Hepatic stellate cell (primary cell): ENCODE measurements at regions not wholly inside any gene's neighbourhood (a gene's known extent, or its start where the extent isn't known, plus 50 kb on each side); places are given as distances from the start of the nearest gene placed in this dataset.

Source experiments
- DNase-seq: peaks from one replicate; pipeline ENCODE4 v3.0.0; 2011; ENCODE audit warnings: low spot score

DNA sequence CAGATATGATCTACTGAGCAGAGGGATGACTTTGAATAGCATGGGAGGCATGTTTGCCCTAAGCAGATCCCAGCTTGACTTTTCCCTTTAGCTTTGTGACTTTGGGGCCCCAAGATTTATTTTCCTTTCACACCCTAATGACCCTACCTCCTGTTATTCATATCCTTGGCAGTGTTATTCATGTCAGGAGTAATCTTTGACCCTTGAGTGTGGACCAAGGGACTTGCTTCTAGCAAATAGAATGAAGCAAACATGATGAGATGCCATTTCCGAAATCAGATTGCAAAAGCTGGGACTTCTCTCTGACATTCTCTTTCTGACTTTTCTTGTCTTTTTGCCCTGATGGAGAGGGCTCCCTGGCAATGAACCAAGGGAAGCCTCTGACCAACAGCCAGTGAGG, 415.4 kb upstream of the PROK2 start:
- DNase-seq, result no peak

DNA sequence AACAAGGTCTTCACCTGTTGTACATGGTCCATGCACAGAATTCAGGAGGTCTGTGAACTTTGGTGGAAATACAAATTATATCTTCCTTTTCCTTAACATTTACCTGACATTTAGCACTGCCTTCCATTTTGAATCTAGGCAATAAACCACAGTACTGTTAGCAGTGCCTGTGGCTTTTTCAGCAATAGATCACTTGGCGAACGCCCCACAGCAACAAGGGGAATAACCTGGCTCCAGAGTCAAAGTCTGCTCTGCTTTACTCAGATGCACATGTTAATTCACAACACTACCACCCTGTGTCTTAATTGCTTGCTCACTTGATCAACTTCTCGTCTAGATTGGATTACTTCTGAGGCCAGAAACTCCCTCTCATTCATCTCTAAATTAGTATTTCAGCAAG, 414.6 kb upstream of the PROK2 start:
- DNase-seq, result no peak

DNA sequence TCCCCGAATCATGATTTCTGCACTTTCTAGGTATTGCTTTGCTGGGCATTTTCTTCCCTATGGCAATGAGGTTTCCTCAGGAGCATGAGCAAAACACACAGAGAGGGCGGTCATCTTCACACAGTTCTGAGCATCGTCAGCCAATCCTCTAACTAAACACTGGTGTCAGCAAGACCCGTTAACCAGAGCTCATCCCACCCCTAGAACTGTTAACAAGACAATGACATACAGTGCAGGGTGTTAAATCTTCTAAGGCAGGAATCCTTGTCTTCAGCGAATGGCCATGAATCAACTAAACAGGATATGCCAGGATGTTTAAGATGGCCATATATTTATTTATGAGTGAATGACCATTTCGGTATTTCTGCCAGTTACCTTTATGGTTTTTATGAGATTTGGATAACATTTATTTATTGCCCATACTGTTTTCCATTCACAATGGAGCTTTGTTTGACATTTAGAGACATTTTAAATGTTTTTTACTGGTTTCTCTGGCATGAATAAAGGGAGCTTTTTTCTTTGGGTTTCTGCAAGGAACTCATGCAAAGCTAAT, 411.5 kb upstream of the PROK2 start:
- no peak for DNase-seq

DNA sequence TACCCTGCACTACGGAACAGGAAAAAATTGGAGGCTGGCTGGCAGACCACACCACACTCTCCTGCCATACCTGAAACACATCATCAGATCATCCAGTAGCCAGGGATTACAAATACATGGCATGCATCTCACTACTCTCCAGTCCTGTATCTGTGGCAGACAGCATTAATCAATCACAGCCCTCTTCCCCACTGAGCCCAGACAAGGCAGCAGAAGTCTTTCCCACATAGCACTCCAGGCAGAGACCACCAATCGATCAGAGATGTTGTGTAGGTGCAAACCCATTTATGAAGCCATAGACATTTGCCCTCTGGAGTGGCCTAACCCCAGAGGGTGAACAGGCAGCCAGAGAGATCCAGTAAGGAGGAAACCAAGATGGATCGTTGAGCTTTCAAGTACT, 410.9 kb upstream of the PROK2 start:
- no peak for DNase-seq

DNA sequence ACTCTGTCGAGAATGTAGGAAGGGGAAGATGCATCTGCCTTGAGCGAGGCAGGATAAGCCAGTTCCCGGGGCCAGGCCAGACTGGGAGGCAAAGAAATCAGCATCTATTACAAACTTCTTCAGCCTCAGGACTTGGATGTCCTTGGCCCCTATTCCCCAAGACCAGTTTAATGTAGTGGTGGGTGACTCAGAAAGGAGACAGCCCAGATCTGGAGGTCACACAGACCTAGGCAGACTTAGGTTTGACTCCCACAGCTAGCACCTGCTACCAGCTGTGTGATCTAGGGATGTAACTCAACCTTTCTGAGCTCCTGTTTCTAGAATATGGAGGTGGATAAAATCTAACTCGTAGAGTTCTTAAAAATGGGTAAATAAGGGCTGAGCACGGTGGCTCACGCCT, 409.5 kb upstream of the PROK2 start:
- DNase-seq, result no peak

DNA sequence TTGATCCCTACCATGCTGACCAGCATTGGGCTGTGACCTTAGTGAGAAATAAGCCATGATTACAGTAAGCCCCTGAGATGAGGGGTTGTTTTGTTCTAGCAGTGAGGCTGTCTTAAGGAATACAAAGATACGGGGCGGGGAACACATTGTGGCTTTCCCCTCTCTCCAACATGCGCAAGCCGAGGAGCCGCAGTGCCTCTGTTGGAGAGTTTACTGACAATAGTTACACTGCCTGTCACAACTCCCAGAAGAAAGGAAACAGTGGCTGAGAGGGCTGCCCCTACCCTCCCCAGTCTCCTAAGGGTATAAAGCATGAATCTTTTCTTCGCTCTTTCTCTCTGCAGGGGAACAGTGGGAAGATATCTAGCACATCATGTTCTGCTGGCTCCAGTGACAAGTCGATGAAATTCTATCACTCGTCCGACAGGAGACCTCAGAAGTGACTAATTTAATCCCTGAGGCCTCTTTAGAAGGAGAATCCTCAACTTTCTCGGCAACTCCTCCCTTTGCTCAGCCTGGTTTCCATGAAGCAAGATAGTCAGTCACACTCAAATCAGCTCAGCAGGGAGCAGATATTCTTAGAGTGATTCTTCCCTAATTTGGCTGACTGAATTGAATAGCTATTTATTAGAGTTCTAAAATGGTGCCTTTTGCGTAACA, 409.0 kb upstream of the PROK2 start:
- DNase-seq, result no peak

DNA sequence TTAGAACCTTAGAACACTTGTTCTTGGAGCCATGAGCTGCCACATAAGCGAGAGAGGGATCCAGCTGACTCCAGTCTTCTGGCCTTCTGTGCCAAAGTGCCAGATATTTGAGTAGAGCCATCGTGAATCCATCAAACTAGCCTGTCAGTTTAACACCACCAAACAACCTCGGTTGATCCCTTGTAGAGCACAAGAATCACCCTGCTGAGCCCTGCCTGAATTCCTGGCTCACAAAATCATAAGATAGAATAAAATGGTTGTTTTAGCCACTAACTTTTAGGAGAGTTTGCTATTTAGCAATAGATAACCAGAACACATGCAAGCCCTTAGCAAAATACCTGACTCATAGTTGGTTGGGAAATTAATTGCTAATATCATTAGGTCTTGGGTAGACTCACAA, 407.6 kb upstream of the PROK2 start:
- DNase-seq, result no peak

DNA sequence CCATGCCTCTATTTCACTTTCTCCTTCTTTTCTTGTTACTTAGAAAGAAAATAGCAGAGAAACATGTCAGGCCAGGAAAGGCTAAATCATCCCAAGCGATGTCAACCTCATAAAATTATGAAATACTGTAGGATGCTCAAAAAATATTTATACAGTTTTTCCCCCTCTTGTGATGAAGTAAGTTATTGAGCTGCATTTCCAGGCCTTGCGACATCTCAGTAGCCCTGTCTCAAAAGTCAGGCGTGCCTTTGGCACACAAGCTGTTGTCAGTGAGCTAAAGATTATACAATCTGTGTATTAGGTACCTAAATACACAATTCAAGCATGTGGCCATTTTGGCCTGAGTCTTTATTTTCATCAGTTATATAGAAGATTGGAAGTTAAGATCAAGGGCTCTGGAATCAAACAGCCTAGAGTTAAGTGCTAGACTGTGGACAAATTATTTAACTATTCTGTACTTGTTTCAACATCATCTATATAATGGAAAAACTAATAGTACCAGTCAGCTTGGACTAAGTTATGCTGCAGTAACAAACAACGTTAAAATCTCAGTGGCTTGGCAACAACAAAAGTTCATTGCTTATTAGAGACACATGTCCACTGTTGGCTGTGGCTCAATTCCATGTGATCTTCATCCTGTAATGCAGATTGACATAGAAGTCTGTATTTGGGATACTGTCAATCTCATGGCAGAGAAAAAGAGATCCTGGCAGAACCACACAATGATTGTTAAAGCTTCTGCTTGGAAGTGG, 406.4 kb upstream of the PROK2 start:
- no peak for DNase-seq

DNA sequence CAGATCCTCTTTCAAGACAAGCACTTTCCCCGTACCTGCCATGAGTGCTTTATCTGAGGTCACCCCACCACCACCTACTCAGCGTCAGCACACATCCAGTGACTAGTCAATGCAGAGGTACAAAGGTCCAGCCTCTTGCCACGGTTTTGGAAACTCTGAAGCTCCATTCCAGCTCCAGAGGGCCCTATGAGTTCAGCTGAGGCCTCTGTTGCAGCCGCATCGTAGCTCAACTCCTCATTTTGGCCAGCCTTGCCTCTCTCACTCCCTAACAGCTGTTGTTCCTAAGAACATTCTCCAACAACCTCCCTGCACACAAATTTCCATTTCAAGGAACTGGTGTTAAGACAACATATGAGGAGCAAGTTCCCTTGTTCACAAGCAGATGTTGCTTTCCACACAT, 405.1 kb upstream of the PROK2 start:
- DNase-seq, result no peak

DNA sequence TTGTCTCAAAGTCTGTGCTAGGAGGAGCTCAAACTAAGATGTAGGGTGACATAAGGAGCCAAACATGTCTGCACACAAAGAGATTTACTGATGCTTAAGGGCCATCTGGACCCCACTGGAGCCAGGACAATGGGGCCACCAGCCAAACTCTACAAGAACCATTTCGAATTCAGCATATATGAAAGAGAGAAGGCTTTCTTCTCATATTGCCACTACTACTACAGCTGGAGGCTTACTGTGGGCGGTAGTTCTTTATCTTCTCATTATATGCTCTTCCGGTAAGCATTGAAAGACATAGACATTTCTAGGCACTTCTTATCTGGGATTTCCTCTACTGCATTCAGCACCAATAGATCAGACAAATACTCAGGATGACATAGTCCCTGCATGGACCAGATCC, 404.4 kb upstream of the PROK2 start:
- no peak for DNase-seq

DNA sequence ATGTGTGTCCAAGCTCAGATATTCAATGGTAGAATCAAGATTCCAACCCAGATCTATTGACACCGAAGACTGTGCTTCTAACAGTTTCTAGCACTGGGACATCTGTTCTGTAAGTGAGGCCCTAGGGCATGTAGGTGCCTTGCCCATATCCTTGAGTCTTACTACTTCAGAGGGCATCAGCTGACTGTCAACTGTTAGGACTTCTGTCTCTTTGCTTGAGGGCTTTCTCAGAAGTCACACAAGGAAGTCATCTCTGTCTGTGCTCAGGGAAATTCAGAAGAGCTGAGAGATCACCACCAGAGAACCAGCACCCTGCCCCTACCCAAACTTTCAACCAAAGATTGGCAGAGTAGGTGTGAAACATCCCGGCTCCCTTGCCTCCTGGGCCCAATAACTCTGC, 403.6 kb upstream of the PROK2 start:
- no peak for DNase-seq

DNA sequence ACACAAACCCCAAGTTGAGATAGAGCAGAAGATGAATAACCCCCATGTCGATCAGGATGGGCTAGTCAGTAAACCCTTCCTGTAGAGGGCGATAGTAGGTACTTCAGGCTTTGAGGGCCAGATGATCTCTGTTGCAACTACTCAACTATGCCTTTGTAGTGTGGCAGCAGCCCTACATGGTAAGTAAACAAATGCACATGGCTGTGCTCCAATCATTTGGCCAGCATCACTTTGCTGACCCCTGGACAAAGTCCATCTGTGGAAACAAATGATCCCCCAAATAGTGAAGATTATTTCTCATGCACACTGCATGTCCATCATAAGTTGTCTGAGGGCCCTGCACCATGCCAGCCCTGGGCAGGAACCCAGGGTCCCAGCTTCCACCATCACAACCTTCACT, 402.2 kb upstream of the PROK2 start:
- DNase-seq, result no peak

DNA sequence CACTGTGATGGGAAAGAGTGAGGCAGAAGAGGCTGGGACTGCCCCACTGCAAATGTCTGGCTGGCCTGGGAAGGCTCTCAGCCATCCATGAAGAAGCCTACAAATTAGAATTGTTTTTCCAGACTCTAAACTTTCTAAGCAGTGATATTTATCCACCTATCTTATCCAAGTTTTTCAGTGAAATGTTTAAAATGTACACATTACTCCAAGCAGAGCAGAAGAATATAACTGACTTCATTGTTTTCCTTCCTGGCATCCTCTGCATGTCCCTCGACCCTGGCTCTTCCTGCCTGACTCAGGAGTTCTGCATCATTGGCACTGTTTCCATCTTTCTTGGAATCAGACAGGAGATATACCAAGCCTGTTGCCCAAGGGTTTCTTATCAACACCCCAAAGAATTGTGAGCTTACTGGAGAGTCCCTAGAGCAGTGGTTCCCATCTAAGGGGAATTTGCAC, 401.5 kb upstream of the PROK2 start:
- DNase-seq, result no peak

DNA sequence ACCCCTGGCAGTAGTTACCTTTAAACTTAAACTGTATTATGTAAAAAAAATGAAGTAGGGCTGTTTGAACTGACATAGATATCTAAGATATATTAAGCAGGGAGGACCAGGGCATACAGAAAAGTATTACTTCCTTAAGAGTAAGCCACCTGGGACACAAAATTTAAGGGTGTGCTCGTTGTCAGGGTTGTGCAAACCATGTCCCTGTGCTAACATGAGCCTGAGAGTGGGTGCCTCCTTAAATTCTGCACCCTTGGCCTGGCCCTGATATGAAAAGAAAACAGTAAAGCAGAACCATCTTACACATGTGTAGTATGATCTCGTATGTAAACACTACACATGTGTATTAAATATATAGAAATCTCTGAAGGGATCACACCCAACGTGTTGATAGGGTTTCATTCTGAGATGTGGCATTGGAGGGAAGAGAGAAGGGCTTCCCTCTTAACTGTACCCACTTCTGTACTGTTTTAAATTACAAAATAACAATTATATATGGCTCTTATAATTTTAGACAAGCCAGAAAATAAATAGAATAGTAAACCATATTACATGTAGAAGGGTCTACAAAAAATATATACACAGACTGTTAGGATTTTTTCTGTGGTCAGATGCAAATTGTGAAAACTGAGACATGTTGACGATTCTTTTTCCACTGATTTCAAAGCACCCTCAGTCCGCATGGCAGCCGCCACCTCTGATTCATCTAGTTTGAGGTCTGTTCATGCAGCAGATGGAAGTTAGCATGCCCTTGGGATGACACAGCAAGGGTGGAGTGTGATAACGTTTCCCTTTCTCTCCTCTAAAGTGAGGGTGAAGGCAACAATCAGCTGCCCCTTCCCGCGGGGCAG, 400.8 kb upstream of the PROK2 start:
- DNase-seq, result peak; percentile 17

DNA sequence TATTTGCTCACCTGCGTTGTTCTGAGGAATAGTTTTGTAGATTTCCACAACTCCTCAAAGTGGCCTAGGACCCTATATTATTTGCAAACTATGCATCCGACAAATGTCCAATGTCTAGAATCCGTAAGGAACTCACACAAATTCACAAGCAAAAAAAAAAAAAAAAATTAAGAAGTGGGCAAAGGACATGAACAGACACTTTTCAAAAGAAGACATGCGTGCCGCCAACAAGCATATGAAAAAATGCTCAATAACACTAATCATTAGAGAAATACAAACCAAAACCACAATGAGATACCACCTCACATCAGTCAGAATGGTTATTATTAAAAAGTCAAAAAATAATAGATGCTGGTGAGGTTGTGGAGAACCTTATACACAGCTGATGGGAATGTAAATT, 398.5 kb upstream of the PROK2 start:
- no peak for DNase-seq

DNA sequence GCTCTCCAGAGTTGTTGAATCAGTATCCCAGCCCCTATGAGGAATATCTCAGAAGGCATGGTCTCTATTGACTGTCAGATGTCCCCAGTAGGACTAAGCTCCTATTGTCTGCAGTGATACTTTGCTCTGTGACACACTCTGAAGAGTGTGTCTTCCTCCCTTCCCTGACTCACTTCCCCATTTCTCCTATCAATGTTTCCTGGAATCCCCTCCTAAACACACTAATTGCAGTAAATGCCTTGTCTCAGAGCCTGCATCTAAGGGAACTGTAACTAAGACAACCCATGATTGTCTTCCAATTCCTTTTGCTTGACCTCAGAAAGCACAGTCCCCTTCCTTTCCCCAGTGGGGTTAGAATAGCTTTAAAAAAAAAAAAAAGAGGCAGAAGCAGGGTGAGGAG, 397.3 kb upstream of the PROK2 start:
- no peak for DNase-seq

DNA sequence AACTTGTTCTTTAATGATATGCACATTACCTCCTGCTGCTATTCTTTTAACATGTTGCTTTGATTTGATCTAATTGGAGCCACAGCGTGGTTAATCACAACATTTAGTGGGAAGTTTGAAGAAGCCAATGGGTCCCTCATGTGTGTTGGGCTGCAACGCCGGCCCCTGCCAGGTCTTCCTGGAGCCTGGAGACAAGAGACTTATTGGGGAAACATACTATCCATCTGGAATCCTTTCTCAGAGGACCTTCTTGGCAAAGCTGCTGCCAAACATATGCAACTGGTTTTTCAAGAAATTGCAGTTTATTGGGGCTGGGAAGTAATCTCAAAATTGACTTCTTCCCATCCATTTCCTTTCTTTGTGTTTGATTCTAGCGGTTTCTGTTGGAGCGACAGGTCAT, 396.3 kb upstream of the PROK2 start:
- DNase-seq, result no peak

DNA sequence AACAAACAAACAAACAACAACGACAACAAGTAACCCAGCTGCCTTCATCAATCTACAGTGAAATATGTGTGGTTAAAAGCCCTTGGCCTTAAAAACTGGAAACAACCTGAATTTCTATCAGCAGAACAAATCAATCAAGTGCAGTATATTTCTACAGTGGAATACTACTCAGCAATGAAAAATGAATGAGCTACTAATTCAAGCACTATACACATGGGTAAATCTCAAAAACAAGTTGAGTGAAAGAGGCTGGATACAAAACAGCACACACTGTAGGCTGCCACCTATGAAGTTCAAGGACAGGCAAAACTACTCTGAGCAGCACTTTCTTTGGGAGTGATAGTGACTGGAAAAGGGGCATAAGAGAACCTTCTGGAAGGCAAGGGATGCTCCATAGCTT, 395.5 kb upstream of the PROK2 start:
- DNase-seq, result no peak

DNA sequence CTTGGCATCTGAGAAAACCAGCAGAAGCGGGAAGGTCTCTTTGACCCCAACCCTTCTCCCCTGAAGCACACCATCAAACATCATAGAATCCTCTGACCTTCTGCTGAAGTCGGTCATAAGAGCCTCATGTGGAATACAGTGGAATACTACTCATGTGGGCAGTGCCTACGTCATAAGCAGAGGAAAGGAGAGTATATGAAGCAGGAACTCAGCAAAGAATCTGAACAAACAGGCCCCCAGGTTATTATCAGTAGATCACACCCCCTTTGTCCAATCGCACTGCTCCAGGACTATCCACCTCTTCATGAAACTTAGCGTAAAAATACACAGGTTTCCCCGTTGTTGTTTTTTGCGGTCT, 394.1 kb upstream of the PROK2 start:
- no peak for DNase-seq

DNA sequence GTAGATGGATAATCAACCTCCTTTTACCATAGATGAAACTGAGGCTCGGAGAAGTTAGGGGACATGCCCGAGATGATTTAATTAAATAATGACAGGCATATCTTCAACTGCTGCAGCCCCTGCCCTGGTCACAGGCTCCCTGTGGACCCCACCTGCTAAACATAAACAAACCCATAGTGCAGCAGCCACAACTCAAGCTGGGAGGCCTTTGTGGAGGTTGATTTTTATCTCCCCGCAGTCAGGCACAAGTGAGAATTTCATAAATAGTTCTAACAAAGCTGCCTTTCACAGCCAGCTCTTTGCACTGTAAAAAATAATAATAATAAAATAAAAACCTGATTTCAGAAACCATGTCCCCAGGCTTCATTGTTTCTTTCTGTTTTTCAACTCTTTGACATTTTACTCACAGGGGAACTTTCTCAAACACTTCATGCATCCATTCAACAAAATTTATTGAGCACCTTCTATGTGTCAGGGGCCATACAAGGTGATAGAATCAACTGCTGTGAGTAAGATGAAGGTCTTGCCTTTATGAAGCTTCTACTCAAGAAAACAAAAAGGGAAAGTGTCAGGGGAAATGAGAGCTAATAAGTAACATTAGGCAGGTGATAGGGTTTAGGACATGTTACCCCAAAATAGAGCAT, 393.6 kb upstream of the PROK2 start:
- DNase-seq, result no peak

DNA sequence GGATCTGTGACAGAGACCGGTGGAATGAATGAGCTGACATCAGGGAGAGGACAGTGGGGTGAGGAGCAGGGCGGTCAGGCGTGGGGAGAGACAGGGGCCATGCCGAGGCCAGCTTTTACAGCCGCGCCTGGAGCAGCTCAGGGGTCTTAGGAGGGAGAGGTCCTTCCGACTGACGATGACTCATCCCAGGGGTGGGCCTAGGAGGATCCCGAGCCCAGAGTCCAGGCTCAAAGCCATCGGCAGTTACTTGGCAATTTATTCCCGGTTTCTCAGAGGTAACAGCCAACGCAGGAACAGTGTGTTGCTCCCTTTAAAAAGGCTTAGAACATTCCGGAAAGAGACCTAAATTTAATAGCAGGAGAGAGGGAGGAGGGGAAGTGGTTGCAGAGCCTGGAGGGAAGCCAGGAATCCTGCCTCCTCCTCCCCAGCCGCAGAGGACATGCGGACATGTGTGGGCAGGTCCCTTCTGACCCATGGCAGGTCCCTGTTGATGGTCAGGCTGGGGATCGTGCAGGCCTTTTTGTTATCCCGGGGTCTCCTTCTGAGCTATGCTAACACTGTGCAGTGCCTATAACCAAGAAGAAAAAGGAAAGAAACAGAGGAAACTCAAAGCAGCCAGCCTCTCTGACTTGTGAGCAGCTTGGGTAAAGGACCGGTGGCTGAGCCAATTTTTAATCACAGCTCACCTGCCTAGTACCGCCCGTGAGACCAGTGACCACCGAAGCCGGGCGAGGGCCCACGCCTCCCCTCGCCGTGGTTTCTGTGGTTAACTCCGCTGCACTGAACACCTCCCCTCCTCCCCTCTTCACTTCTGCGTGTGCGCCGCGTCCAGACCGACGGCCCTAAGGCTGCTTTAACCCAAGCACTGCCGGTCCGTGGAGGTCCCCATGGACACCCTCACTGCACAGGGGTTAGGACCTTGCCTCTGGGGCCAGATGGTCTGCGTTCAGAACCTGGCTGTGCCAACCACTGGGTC, 392.4 kb upstream of the PROK2 start:
- peak; percentile 37 for DNase-seq
